ENCODE measurements at regions not wholly inside any gene's neighbourhood (a gene's known extent, or its start where the extent isn't known, plus 50 kb on each side); places are given as distances from the start of the nearest gene placed in this dataset.

- TF ChIP-seq CTCF (IDR thresholded peaks at IDR 0.05 in 4 of 5, conservative IDR thresholded peaks at IDR 0.05 in 1 of 5), result no peak
- TF ChIP-seq POLR2A (IDR thresholded peaks at IDR 0.05), result no peak
Observed at GRCh38 chr2:8477552-8478470, 204.0 kb upstream of the ID2 start.
